OCI-LY1 (cell line): ENCODE measurements at regions not wholly inside any gene's neighbourhood (a gene's known extent, or its start where the extent isn't known, plus 50 kb on each side); places are given as distances from the start of the nearest gene placed in this dataset.
"Not testable (repeated sequence)": the region's sequence is repeated elsewhere in the genome, so short reads cannot be mapped to it uniquely, and the experiment has no call there.

Source experiments
- H2AFZ ChIP-seq: fragments of 200-600 bp; sonication (generic), shearing (Covaris generic); 2 replicates; pipeline ENCODE4 v1.6.0; 2014; ENCODE audit warnings: antibody characterized with exemption, mild to moderate bottlenecking, low read length
- H3F3A ChIP-seq: fragments of 200-600 bp; sonication (generic), shearing (Covaris generic); 2 replicates; pipeline ENCODE4 v1.6.0; 2014; ENCODE audit warnings: mild to moderate bottlenecking, antibody characterized with exemption, low read length, moderate library complexity; ENCODE audit not compliant: insufficient read depth
- H3K27ac ChIP-seq: fragments of 200-600 bp; sonication (generic); 2 replicates; pipeline ENCODE4 v1.5.1; 2014; ENCODE audit warnings: low read length, mixed run types, mild to moderate bottlenecking, low read depth; ENCODE audit not compliant: poor library complexity, severe bottlenecking
- H3K27me3 ChIP-seq: fragments of 200-600 bp; sonication (generic); 2 replicates; pipeline ENCODE4 v1.6.0; 2014; ENCODE audit warnings: antibody characterized with exemption, mild to moderate bottlenecking, low read length, moderate library complexity; ENCODE audit not compliant: insufficient read depth
- H3K36me3 ChIP-seq: fragments of 200-600 bp; sonication (generic); 2 replicates; pipeline ENCODE4 v1.6.1; 2014; ENCODE audit warnings: mild to moderate bottlenecking, antibody characterized with exemption, low read length, moderate library complexity, mixed read lengths; ENCODE audit not compliant: insufficient read depth
- H3K4me1 ChIP-seq: fragments of 200-600 bp; sonication (generic); 2 replicates; pipeline ENCODE4 v1.5.1; 2014; ENCODE audit warnings: mild to moderate bottlenecking, low read length, moderate library complexity; ENCODE audit not compliant: insufficient read depth, severe bottlenecking
- H3K4me2 ChIP-seq: fragments of 200-600 bp; sonication (generic), shearing (Covaris generic); 2 replicates; pipeline ENCODE4 v1.6.1; 2014; ENCODE audit warnings: low read length
- H3K4me3 ChIP-seq: fragments of 200-600 bp; sonication (generic); 2 replicates; pipeline ENCODE4 v1.5.1; 2014; ENCODE audit warnings: low read length, low read depth, mild to moderate bottlenecking, mixed read lengths; ENCODE audit not compliant: poor library complexity, severe bottlenecking
- H3K79me2 ChIP-seq: fragments of 200-600 bp; shearing (Covaris generic); 2 replicates; pipeline ENCODE4 v1.6.1; 2016; ENCODE audit warnings: mixed run types, low read length, mixed read lengths; ENCODE audit not compliant: insufficient read depth
- H3K9ac ChIP-seq: fragments of 200-600 bp; sonication (generic), shearing (Covaris generic); 2 replicates; pipeline ENCODE4 v1.6.1; 2014; ENCODE audit warnings: mild to moderate bottlenecking, low read length, mixed read lengths
- H3K9me2 ChIP-seq: fragments of 200-600 bp; sonication (generic), shearing (Covaris generic); 2 replicates; pipeline ENCODE4 v1.6.1; 2014; ENCODE audit warnings: low read depth, mild to moderate bottlenecking, low read length, mixed read lengths
- H3K9me3 ChIP-seq: fragments of 200-600 bp; shearing (Covaris generic); 2 replicates; pipeline ENCODE4 v1.6.1; 2014; ENCODE audit warnings: low read length, mixed read lengths
- H4K20me1 ChIP-seq: fragments of 200-600 bp; sonication (generic), shearing (Covaris generic); 2 replicates; pipeline ENCODE4 v1.6.0; 2016; ENCODE audit warnings: mild to moderate bottlenecking, low read length; ENCODE audit not compliant: insufficient read depth
- EZH2 ChIP-seq: fragments of 200-600 bp; sonication (generic), shearing (Covaris generic); IDR thresholded peaks from 2 replicates; pipeline ENCODE4 v1.8.0; 2017; ENCODE audit warnings: borderline replicate concordance, mixed run types, mild to moderate bottlenecking, antibody characterized with exemption, low read length, moderate library complexity, mixed read lengths
- TF ChIP-seq, protein P1 (sequence below): fragments of 200-600 bp; sonication (generic), shearing (Covaris generic); IDR thresholded peaks from 2 replicates; pipeline ENCODE4 v1.5.1; 2017; ENCODE audit warnings: mild to moderate bottlenecking, antibody characterized with exemption, low read length, moderate library complexity, mixed read lengths

DNA sequence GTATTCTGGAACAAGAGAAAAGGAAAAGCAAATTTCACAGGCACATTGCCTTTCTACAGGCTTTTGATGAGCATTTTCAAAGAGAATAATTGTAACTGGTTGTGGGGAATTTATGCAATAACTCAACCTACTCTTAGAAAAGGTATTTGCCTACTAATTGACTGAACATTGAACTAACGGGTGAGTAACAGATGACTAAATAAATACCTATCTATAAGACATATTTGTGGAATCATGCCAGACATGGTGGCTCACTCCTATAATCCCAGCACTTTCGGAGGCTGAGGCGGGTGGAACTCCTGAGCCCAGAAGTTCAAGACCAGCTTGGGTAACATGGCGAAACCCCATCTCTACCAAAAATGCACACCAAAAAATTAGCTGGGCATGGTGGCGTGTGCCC is 367.7 kb downstream of the CGGBP1 start:
- H3K4me1 ChIP-seq = no peaks in the 10 kb centered on the region
- H3K27ac ChIP-seq = no peak overlapping the region
- no peak overlapping the region for H3K4me3 ChIP-seq
- no peaks in the 10 kb centered on the region for H4K20me1 ChIP-seq
- H3K9me3 ChIP-seq = no peaks in the 10 kb centered on the region
- TF ChIP-seq EZH2 = no peak
- TF ChIP-seq, protein P1, sequence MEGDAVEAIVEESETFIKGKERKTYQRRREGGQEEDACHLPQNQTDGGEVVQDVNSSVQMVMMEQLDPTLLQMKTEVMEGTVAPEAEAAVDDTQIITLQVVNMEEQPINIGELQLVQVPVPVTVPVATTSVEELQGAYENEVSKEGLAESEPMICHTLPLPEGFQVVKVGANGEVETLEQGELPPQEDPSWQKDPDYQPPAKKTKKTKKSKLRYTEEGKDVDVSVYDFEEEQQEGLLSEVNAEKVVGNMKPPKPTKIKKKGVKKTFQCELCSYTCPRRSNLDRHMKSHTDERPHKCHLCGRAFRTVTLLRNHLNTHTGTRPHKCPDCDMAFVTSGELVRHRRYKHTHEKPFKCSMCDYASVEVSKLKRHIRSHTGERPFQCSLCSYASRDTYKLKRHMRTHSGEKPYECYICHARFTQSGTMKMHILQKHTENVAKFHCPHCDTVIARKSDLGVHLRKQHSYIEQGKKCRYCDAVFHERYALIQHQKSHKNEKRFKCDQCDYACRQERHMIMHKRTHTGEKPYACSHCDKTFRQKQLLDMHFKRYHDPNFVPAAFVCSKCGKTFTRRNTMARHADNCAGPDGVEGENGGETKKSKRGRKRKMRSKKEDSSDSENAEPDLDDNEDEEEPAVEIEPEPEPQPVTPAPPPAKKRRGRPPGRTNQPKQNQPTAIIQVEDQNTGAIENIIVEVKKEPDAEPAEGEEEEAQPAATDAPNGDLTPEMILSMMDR = no peak
- H3K79me2 ChIP-seq = no peaks in the 10 kb centered on the region
- H3F3A ChIP-seq = no peaks in the 10 kb centered on the region
- no peak overlapping the region for H3K4me2 ChIP-seq
- H2AFZ ChIP-seq = no peak overlapping the region
- no peak overlapping the region for H3K9ac ChIP-seq
- no peaks in the 10 kb centered on the region for H3K9me2 ChIP-seq
- H3K27me3 ChIP-seq = no peaks in the 10 kb centered on the region
- H3K36me3 ChIP-seq = no peaks in the 10 kb centered on the region

DNA sequence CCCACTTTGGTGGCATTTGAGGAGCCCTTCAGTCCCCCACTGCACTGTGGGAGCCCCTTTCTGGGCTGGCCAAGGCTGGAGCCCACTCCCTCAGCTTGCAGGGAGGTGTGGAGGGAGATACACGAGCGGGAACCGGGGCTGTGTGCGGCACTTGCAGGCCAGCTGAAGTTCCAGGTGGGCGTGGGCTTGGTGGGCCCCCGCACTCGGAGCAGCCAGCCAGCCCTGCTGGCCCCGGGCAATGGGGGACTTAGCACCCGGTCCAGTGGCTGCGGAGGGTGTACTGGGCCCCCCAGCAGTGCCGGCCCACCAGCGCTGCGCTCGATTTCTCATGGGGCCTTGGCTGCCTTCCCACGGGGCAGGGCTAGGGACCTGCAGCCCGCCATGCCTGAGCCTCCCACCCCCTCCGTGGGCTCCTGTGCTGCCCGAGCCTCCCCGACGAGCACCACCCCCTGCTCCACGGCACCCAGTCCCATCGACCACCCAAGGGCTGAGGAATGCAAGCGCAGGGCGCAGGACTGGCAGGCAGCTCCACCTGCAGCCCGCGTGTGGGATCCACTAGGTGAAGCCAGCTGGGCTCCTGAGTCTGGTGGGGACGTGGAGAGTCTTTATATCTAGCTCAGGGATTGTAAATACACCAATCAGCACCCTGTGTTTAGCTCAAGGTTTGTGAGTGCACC is 379.7 kb downstream of the CGGBP1 start:
- H3K9ac ChIP-seq, H3K4me1 ChIP-seq, H3K9me3 ChIP-seq, H3K4me2 ChIP-seq, H2AFZ ChIP-seq, H3K27ac ChIP-seq, H3K9me2 ChIP-seq, H3K27me3 ChIP-seq, H3K36me3 ChIP-seq, H4K20me1 ChIP-seq, H3K4me3 ChIP-seq, H3K79me2 ChIP-seq, H3F3A ChIP-seq: not testable (repeated sequence)

DNA sequence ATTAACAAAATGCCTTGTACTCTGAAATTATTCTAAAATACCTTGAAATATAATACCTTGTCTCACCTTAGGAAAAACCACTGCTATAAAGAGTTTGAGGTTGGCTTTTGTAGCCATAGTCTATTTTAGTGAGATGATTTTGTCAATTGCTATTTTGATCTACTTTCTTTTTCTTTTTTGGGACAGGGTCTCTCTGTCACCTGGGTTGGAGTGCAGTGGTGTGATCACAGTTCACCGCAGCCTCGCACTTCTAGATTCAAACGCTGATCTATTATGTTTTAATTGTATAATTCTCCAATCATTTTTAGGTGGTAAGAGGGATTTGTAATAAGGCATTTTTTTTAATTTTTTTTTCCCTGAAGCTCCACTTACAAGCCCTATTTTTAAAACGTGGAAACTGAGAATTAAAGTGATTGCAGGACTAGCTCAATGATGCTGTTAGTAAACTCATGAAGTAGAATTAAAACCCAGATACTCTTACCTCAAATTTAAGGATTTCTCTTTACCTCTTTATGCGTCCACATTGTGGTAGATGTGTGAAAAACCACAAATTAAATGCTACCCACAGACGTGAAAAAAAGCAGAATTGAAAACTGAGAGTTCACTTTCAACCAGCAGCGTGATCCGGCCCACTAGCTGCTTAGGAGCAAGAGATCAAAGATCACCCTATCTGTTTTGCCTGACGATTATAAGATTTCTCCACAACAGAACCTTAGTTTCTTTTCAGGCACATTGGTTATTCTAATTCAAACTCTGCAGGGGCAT is 384.2 kb downstream of the CGGBP1 start:
- H3K27me3 ChIP-seq = no peaks in the 10 kb centered on the region
- no peaks in the 10 kb centered on the region for H3K4me1 ChIP-seq
- no peak overlapping the region for H3K4me2 ChIP-seq
- no peak overlapping the region for H3K4me3 ChIP-seq
- H3K9me3 ChIP-seq = no peaks in the 10 kb centered on the region
- no peaks in the 10 kb centered on the region for H4K20me1 ChIP-seq
- no peak overlapping the region for H2AFZ ChIP-seq
- no peak overlapping the region for H3K9ac ChIP-seq
- H3K36me3 ChIP-seq = no peaks in the 10 kb centered on the region
- H3K27ac ChIP-seq = no peak overlapping the region
- H3F3A ChIP-seq = no peaks in the 10 kb centered on the region
- H3K79me2 ChIP-seq = no peaks in the 10 kb centered on the region
- TF ChIP-seq, protein P1 = no peak
- TF ChIP-seq EZH2 = no peak
- H3K9me2 ChIP-seq = no peaks in the 10 kb centered on the region

DNA sequence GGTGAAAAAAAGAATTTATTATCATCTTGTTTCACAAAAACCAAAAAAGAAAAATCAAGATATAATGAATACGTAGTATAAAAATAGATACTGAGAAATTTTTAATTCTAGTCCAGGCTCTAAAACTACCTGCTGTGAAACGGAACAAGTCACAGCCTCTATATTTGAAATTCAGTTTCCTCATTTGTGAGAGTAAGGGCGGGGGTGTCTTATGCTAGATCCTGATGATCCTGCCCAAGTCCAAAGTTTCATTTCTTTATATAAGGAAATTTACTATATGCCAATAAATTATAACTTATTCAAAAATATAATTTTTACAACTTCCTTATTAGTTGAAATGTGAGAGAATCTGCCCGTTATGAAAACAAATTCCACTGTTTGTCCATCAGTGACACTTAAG is 385.7 kb downstream of the CGGBP1 start:
- Histone ChIP-seq H3K27ac (no peak overlapping the region), H4K20me1 (no peaks in the 10 kb centered on the region), H3F3A (no peaks in the 10 kb centered on the region), H3K4me2 (no peak overlapping the region), H3K79me2 (no peaks in the 10 kb centered on the region), H3K4me3 (no peak overlapping the region), H3K4me1 (no peaks in the 10 kb centered on the region), H3K36me3 (no peaks in the 10 kb centered on the region), H2AFZ (no peak overlapping the region), H3K27me3 (no peaks in the 10 kb centered on the region), H3K9me2 (no peaks in the 10 kb centered on the region), H3K9me3 (no peaks in the 10 kb centered on the region), H3K9ac (no peak overlapping the region)
- no peak for TF ChIP-seq EZH2
- TF ChIP-seq, protein P1 = no peak
